ENCODE measurements at regions not wholly inside any gene's neighbourhood (a gene's known extent, or its start where the extent isn't known, plus 50 kb on each side); places are given as distances from the start of the nearest gene placed in this dataset.

DNA sequence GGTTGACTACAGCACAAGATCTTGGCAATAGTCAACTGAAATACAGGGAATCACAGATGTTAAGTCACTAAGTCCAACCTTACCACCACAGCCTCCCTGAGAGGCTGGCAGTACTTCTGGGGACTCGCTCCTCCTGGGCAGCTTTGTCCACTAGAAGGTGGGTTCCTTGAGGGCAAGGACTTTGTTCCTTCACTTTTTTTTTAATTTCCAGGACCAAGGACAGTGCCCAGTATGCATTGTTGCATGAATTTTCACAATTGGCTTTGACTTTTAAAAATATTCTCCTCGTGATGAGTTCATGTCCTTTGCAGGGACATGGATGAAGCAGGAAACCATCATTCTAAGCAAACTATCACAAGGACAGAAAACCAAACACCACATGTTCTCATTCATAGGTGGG lies 96.7 kb upstream of the IGSF21 start:
- no peak for ATAC-seq (ENCODE audit: low read depth)
- H3K36me3 Mint-ChIP-seq (ENCODE audit: low read depth): no peaks in the 10 kb centered on the region
- no peak overlapping the region for H3K4me3 Mint-ChIP-seq
- H3K9me3 Mint-ChIP-seq: no peaks in the 10 kb centered on the region
- no peak for DNase-seq
- POLR2A ChIA-PET: no interaction called here
- no peak overlapping the region for H3K27ac Mint-ChIP-seq
- intact Hi-C loops (cut with micrococcal nuclease): no loop called here
- peaks cover 21% of the 10 kb centered on the region for H3K27me3 Mint-ChIP-seq
- CTCF ChIA-PET: no interaction called here
- H3K4me1 Mint-ChIP-seq: no peaks in the 10 kb centered on the region
- TF ChIP-seq, protein P1, sequence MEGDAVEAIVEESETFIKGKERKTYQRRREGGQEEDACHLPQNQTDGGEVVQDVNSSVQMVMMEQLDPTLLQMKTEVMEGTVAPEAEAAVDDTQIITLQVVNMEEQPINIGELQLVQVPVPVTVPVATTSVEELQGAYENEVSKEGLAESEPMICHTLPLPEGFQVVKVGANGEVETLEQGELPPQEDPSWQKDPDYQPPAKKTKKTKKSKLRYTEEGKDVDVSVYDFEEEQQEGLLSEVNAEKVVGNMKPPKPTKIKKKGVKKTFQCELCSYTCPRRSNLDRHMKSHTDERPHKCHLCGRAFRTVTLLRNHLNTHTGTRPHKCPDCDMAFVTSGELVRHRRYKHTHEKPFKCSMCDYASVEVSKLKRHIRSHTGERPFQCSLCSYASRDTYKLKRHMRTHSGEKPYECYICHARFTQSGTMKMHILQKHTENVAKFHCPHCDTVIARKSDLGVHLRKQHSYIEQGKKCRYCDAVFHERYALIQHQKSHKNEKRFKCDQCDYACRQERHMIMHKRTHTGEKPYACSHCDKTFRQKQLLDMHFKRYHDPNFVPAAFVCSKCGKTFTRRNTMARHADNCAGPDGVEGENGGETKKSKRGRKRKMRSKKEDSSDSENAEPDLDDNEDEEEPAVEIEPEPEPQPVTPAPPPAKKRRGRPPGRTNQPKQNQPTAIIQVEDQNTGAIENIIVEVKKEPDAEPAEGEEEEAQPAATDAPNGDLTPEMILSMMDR (IDR thresholded peaks at IDR 0.05): no peak

DNA sequence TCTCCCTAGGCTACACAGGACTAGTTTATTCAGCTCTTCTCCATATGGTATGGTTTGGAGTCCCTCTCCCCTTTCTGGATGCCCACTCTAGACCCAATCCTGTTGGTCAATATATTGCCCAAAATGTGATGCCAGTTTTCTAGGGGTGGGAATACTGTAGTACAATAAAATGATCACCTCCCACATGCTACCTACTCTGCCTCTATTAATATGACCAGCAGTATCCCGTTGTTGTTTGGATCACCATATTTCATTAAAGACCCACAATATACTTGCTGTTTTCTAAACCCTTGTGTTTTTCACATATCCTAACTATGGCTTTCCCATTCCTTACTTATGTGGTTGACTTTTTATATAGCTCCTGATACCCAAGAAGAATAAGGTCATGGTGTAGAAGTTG lies 95.9 kb upstream of the IGSF21 start:
- CTCF ChIA-PET: no interaction called here
- H3K4me1 Mint-ChIP-seq: no peaks in the 10 kb centered on the region
- H3K9me3 Mint-ChIP-seq: no peaks in the 10 kb centered on the region
- intact Hi-C loops (cut with micrococcal nuclease): no loop called here
- no peak overlapping the region for H3K4me3 Mint-ChIP-seq
- peaks cover 25% of the 10 kb centered on the region for H3K27me3 Mint-ChIP-seq
- POLR2A ChIA-PET: no interaction called here
- no peak overlapping the region for H3K27ac Mint-ChIP-seq
- H3K36me3 Mint-ChIP-seq (ENCODE audit: low read depth): no peaks in the 10 kb centered on the region
- TF ChIP-seq, protein P1 (IDR thresholded peaks at IDR 0.05): no peak
- DNase-seq: no peak
- no peak for ATAC-seq (ENCODE audit: low read depth)

DNA sequence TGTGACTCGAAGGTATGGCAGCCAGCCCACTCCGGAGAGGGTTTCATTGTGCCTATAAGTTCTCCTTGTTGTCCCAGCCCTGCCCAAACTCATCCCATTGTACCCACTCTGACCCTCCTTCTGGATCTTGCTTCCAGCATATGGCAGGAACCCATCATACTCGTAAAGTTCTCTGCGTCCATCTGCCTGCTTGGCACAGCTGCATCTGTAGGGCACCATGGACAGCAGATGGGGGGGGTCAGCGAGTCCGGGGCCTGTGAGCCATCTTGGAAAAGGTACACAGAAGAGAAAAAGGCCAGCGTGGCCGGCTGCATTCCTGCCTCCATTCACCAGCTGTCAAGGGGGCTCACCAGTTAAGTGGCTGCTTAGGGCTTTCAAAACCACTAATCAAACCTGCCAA lies 94.9 kb upstream of the IGSF21 start:
- no peak overlapping the region for H3K4me3 Mint-ChIP-seq
- H3K27ac Mint-ChIP-seq: no peak overlapping the region
- TF ChIP-seq, protein P1 (IDR thresholded peaks at IDR 0.05): no peak
- H3K27me3 Mint-ChIP-seq: peaks cover 22% of the 10 kb centered on the region
- ATAC-seq (ENCODE audit: low read depth) (no peak), DNase-seq (no peak)
- ChIA-PET CTCF (no interaction called here), POLR2A (no interaction called here)
- H3K4me1 Mint-ChIP-seq: no peaks in the 10 kb centered on the region
- no peaks in the 10 kb centered on the region for H3K9me3 Mint-ChIP-seq
- intact Hi-C loops (cut with micrococcal nuclease): no loop called here
- no peaks in the 10 kb centered on the region for H3K36me3 Mint-ChIP-seq (ENCODE audit: low read depth)

DNA sequence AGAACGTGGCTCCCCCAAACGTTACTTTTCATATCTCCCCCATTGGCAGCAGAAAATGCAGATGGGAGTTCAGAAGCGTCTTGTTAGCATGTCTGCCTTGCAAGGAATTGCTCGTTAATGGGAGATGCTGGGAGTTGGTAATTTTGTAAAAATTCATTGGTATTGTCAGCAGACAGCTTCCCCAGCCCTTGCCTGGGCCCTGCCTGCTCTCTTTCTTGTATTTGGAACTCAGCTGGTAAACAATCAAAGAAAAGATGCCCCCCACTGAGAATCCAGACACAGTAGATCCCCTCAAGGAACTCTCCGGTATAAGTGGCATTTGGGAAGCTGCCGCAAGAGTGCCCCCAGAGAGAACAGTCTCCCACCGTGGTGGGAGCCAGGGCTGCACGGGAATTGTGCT lies 94.4 kb upstream of the IGSF21 start:
- ChIA-PET CTCF (no interaction called here), POLR2A (no interaction called here)
- Mint-ChIP-seq H3K4me1 (no peaks in the 10 kb centered on the region), H3K9me3 (no peaks in the 10 kb centered on the region), H3K27ac (no peak overlapping the region), H3K36me3 (ENCODE audit: low read depth) (no peaks in the 10 kb centered on the region), H3K4me3 (no peak overlapping the region), H3K27me3 (peaks cover 22% of the 10 kb centered on the region)
- no peak for DNase-seq
- TF ChIP-seq, protein P1 (IDR thresholded peaks at IDR 0.05): no peak
- intact Hi-C loops (cut with micrococcal nuclease): no loop called here
- no peak for ATAC-seq (ENCODE audit: low read depth)

DNA sequence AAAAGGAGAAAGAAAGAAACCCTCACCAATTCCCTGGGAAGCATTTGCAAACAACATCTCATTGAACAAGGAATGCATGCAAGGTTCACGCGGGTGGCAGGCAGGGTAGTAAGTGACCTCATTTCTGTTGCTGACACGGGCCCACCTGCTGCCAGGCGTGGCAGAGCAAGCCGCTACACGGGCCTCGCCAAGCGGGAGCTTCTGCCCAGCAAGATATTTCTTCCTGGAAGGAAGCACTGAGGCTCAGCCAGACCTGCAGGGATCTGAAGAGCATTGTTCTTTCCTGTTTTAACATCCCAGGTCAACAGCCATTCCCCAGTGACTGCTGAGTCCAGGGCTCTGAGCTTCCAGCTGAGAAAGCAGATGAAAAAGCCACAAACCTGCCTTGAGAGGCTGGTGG lies 91.9 kb upstream of the IGSF21 start:
- H3K9me3 Mint-ChIP-seq: no peaks in the 10 kb centered on the region
- no peak overlapping the region for H3K27ac Mint-ChIP-seq
- H3K4me3 Mint-ChIP-seq: no peak overlapping the region
- ATAC-seq (ENCODE audit: low read depth) (no peak), DNase-seq (no peak)
- ChIA-PET POLR2A (no interaction called here), CTCF (no interaction called here)
- intact Hi-C loops (cut with micrococcal nuclease): no loop called here
- TF ChIP-seq, protein P1 (IDR thresholded peaks at IDR 0.05): no peak
- peaks cover 5% of the 10 kb centered on the region for H3K4me1 Mint-ChIP-seq
- H3K36me3 Mint-ChIP-seq (ENCODE audit: low read depth): no peaks in the 10 kb centered on the region
- H3K27me3 Mint-ChIP-seq: peaks cover 15% of the 10 kb centered on the region
